Keratinocyte (primary cell): ENCODE measurements at regions not wholly inside any gene's neighbourhood (a gene's known extent, or its start where the extent isn't known, plus 50 kb on each side); places are given as distances from the start of the nearest gene placed in this dataset.

Experiments
- EZH2 ChIP-seq: IDR thresholded peaks from one replicate; pipeline ENCODE4 v1.6.1; 2012; ENCODE audit warnings: inconsistent platforms, mild to moderate bottlenecking, low read length, moderate library complexity
- TF ChIP-seq, protein P1 (sequence below), 3 experiments: IDR thresholded peaks in 1 of 3; conservative IDR thresholded peaks in 1 of 3; optimal IDR thresholded peaks in 1 of 3; 2 replicates in 2 of 3; 3 replicates in 1 of 3; pipeline versions ENCODE3 to v1.5.1; 2011; ENCODE audit warnings: low read length in 3 of 3, mild to moderate bottlenecking in 3 of 3, moderate library complexity in 2 of 3, control low read depth in 1 of 3, inconsistent platforms in 1 of 3; ENCODE audit not compliant: insufficient read depth in 2 of 3; ENCODE audit errors: extremely low read depth in 1 of 3

DNA sequence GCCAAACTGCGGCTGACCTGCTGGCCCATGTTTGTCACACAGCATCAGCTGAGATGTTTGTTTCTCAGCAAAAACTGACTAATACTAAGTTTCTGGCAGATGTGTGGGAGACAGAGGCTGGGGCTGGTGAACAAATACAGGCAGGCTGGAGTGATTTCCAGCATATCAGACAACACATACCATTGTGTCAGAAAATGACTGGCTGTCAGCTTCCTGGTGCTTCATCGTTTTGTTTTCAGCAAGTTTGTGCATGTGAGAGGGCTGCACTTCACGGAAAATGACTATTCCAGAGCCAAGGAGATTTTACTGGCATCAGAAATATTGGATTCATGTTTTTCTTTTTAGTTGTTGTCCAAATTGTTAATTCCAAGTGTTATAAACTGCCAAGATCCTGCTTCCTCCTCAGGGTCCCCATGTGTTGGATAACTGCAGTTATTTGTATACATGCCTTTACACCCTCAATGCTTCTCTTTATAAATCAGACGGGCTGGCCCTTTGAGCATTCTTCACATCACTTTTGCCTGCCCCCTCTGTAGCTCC lies 145.7 kb downstream of the GALC start:
- TF ChIP-seq, protein P1, sequence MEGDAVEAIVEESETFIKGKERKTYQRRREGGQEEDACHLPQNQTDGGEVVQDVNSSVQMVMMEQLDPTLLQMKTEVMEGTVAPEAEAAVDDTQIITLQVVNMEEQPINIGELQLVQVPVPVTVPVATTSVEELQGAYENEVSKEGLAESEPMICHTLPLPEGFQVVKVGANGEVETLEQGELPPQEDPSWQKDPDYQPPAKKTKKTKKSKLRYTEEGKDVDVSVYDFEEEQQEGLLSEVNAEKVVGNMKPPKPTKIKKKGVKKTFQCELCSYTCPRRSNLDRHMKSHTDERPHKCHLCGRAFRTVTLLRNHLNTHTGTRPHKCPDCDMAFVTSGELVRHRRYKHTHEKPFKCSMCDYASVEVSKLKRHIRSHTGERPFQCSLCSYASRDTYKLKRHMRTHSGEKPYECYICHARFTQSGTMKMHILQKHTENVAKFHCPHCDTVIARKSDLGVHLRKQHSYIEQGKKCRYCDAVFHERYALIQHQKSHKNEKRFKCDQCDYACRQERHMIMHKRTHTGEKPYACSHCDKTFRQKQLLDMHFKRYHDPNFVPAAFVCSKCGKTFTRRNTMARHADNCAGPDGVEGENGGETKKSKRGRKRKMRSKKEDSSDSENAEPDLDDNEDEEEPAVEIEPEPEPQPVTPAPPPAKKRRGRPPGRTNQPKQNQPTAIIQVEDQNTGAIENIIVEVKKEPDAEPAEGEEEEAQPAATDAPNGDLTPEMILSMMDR (optimal IDR thresholded peaks at IDR 0.05 in 1 of 3, IDR thresholded peaks at IDR 0.05 in 1 of 3, conservative IDR thresholded peaks at IDR 0.05 in 1 of 3; ENCODE audit: extremely low read depth in 1 of 3, insufficient read depth in 2 of 3, low read length in 3 of 3): no peak
- no peak for TF ChIP-seq EZH2
